Loucy (cell line): ENCODE measurements at regions not wholly inside any gene's neighbourhood (a gene's known extent, or its start where the extent isn't known, plus 50 kb on each side); places are given as distances from the start of the nearest gene placed in this dataset.

Experiments used
- H2AFZ ChIP-seq: fragments of 200-600 bp; sonication (generic); 2 replicates; pipeline ENCODE4 v1.6.0; 2016; ENCODE audit warnings: antibody characterized with exemption, mild to moderate bottlenecking, low read length, moderate library complexity
- H3F3A ChIP-seq: fragments of 200-600 bp; 2 replicates; pipeline ENCODE4 v1.6.0; 2016; ENCODE audit warnings: antibody characterized with exemption, low read depth, mild to moderate bottlenecking
- H3K27me3 ChIP-seq: fragments of 200-600 bp; sonication (generic); 2 replicates; pipeline ENCODE4 v1.6.1; 2014; ENCODE audit warnings: low read length, mild to moderate bottlenecking; ENCODE audit not compliant: insufficient read depth, poor library complexity, severe bottlenecking
- H3K36me3 ChIP-seq: fragments of 200-600 bp; sonication (generic); 2 replicates; pipeline ENCODE4 v1.6.1; 2016; ENCODE audit warnings: low read length; ENCODE audit not compliant: insufficient read depth
- H3K4me1 ChIP-seq: fragments of 200-600 bp; sonication (generic); 2 replicates; pipeline ENCODE4 v1.5.1; 2014; ENCODE audit warnings: low read length, mild to moderate bottlenecking; ENCODE audit not compliant: insufficient read depth, poor library complexity, severe bottlenecking
- H3K4me2 ChIP-seq: fragments of 200-600 bp; sonication (generic); 2 replicates; pipeline ENCODE4 v1.6.0; 2014; ENCODE audit warnings: antibody characterized with exemption, low read length, low read depth, mild to moderate bottlenecking; ENCODE audit not compliant: poor library complexity, severe bottlenecking
- H3K4me3 ChIP-seq: fragments of 200-600 bp; sonication (generic); 2 replicates; pipeline ENCODE4 v1.5.1; 2014; ENCODE audit warnings: low read length, mild to moderate bottlenecking, mixed read lengths; ENCODE audit not compliant: poor library complexity, severe bottlenecking
- H3K79me2 ChIP-seq: fragments of 200-600 bp; sonication (generic); 2 replicates; pipeline ENCODE4 v1.6.1; 2014; ENCODE audit warnings: low read length; ENCODE audit not compliant: insufficient read depth
- H3K9ac ChIP-seq: fragments of 200-600 bp; sonication (generic); 2 replicates; pipeline ENCODE4 v1.6.0; 2014; ENCODE audit warnings: mild to moderate bottlenecking, low read depth, low read length, moderate library complexity; ENCODE audit not compliant: poor library complexity, severe bottlenecking
- H3K9me2 ChIP-seq: fragments of 200-600 bp; sonication (generic); replicated peaks from 2 replicates; pipeline ENCODE4 v1.6.1; 2016; ENCODE audit warnings: low read depth, low read length, mixed read lengths
- H3K9me3 ChIP-seq: fragments of 200-600 bp; sonication (generic); 2 replicates; pipeline ENCODE4 v1.6.1; 2014; ENCODE audit warnings: mild to moderate bottlenecking, antibody characterized with exemption, low read length, low read depth; ENCODE audit not compliant: insufficient read depth
- H4K20me1 ChIP-seq: fragments of 200-600 bp; sonication (generic); 2 replicates; pipeline ENCODE4 v1.6.0; 2014; ENCODE audit warnings: antibody characterized with exemption, low read length, mild to moderate bottlenecking; ENCODE audit not compliant: insufficient read depth, poor library complexity, severe bottlenecking
- EZH2phosphoT487 ChIP-seq: fragments of 200-600 bp; IDR thresholded peaks from 2 replicates; pipeline ENCODE4 v1.6.1; 2018; ENCODE audit warnings: antibody characterized with exemption, mild to moderate bottlenecking, moderate library complexity, borderline replicate concordance
- TF ChIP-seq, protein P1 (sequence below): fragments of 200-600 bp; sonication (generic); conservative IDR thresholded peaks from 2 replicates; pipeline ENCODE4 v1.5.1; 2014; ENCODE audit warnings: mild to moderate bottlenecking, antibody characterized with exemption, low read length

DNA sequence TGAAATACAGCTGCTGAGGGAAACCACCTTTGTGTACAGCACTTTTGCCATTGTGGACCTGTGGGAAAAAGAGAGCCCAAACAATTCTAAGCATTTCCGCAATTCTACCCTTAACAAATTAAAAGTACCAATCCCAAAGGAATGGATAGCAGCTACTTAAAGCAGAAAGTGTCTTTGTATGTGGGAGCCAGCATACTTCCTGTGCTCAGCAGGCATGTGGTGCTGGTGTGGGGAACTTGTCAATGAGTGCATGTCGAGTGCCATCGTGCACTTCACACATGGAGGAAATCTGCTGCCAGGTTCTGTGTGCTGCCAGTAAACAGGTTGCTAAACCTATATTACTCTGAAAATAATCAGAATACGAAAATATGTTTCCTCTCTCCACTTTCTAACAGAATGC, 399.0 kb downstream of the LRRC70 start:
- Histone ChIP-seq H3K9me3 (no peaks in the 10 kb centered on the region), H2AFZ (no peak overlapping the region), H4K20me1 (no peaks in the 10 kb centered on the region), H3K4me2 (no peak overlapping the region), H3K4me1 (no peaks in the 10 kb centered on the region), H3F3A (no peaks in the 10 kb centered on the region), H3K4me3 (no peak overlapping the region), H3K79me2 (no peaks in the 10 kb centered on the region), H3K27me3 (no peaks in the 10 kb centered on the region), H3K9me2 (no peaks in the 10 kb centered on the region), H3K9ac (no peak overlapping the region), H3K36me3 (no peaks in the 10 kb centered on the region)
- TF ChIP-seq EZH2phosphoT487 = no peak
- TF ChIP-seq, protein P1, sequence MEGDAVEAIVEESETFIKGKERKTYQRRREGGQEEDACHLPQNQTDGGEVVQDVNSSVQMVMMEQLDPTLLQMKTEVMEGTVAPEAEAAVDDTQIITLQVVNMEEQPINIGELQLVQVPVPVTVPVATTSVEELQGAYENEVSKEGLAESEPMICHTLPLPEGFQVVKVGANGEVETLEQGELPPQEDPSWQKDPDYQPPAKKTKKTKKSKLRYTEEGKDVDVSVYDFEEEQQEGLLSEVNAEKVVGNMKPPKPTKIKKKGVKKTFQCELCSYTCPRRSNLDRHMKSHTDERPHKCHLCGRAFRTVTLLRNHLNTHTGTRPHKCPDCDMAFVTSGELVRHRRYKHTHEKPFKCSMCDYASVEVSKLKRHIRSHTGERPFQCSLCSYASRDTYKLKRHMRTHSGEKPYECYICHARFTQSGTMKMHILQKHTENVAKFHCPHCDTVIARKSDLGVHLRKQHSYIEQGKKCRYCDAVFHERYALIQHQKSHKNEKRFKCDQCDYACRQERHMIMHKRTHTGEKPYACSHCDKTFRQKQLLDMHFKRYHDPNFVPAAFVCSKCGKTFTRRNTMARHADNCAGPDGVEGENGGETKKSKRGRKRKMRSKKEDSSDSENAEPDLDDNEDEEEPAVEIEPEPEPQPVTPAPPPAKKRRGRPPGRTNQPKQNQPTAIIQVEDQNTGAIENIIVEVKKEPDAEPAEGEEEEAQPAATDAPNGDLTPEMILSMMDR = no peak

DNA sequence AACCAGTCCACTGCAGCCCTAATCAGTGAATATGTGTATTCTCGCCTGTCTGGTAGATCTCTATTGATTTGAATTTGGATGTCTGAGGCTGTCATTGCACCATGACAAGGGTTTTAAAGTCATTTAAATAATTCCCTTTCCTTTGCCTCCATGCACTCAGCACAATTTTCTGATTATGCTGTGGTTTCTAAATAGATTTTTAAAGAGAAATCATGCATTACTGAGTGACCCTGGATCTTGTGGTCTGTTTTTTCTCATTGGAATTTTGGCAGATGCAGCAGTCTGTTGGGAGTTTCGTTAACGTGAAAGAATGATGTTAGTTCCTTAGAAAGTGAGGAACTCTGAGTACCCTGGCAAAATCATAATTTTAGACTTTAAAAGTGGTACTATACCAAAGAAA, 396.0 kb downstream of the LRRC70 start:
- TF ChIP-seq, protein P1 = no peak
- TF ChIP-seq EZH2phosphoT487 = no peak
- H3F3A ChIP-seq = no peaks in the 10 kb centered on the region
- no peak overlapping the region for H3K4me3 ChIP-seq
- no peaks in the 10 kb centered on the region for H3K9me2 ChIP-seq
- no peaks in the 10 kb centered on the region for H3K9me3 ChIP-seq
- no peaks in the 10 kb centered on the region for H3K27me3 ChIP-seq
- no peak overlapping the region for H3K4me2 ChIP-seq
- H2AFZ ChIP-seq = no peak overlapping the region
- no peaks in the 10 kb centered on the region for H3K79me2 ChIP-seq
- H3K36me3 ChIP-seq = no peaks in the 10 kb centered on the region
- no peaks in the 10 kb centered on the region for H4K20me1 ChIP-seq
- no peak overlapping the region for H3K9ac ChIP-seq
- H3K4me1 ChIP-seq = no peaks in the 10 kb centered on the region

DNA sequence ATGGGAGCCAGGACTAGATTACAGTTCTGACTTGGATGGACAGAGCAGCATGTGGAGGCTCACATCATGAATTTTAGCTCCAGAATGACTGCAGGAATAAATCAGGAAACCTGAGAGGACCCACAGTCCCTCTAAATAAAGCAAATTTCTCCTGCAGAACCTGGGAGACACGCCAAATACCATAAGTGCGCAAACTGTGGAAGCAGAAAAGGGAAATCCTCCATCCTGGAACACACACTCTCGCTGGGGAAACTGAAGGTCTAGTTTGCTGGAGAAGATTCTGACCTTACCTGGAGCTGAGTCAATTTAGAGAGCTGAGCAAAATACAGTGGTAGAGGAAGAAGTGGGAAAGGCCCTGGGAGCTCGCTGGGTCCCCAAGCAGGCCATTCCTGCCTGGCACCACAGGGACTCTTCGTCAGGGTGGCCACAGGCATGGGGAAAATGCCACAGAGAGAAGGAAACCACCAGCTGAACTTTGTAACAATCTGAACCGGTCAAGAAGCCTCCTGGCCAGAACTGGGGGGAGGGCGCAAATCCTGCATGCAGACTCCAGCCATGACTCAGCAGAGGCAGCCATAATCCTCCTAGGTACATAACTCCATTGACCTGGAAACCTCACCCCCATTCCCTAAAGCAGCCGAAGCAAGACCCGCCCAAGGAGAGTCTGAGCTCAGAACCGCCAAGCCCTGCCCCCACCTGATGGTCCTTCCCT, 390.9 kb downstream of the LRRC70 start:
- no peaks in the 10 kb centered on the region for H3F3A ChIP-seq
- no peak overlapping the region for H3K4me2 ChIP-seq
- H3K9ac ChIP-seq = no peak overlapping the region
- H3K79me2 ChIP-seq = no peaks in the 10 kb centered on the region
- H3K9me3 ChIP-seq = no peaks in the 10 kb centered on the region; the same call in 1 of the 2 replicates
- no peak overlapping the region for H3K4me3 ChIP-seq
- H3K27me3 ChIP-seq = no peaks in the 10 kb centered on the region
- H3K9me2 ChIP-seq = no peaks in the 10 kb centered on the region
- H3K36me3 ChIP-seq = no peaks in the 10 kb centered on the region
- no peaks in the 10 kb centered on the region for H3K4me1 ChIP-seq
- no peak overlapping the region for H2AFZ ChIP-seq
- TF ChIP-seq EZH2phosphoT487 = no peak
- TF ChIP-seq, protein P1 = no peak
- no peaks in the 10 kb centered on the region for H4K20me1 ChIP-seq
